ENCODE measurements at regions not wholly inside any gene's neighbourhood (a gene's known extent, or its start where the extent isn't known, plus 50 kb on each side); places are given as distances from the start of the nearest gene placed in this dataset.

DNA sequence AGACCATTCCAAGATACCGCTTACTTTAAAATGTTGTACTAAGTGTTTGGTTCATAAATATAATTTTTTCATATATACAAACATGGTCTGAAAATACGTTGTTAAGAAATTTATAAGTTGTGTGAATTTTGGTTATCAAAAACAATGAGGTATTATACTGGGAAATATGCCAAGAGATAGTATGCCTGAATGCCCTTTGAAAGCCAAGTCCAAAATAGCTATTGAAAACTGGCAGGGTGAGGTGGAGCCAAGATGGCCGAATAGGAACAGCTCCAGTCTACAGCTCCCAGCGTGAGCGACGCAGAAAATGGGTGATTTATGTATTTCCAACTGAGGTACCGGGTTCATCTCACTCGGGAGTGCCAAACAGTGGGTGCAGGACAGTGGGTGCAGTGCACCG is 533.5 kb downstream of the ZNF608 start:
- TF ChIP-seq EZH2phosphoT487 (IDR thresholded peaks at IDR 0.05; ENCODE audit: insufficient read depth, low read depth) (no peak), EZH2 (IDR thresholded peaks at IDR 0.05; ENCODE audit: insufficient read depth, poor library complexity, severe bottlenecking) (no peak)
